HG03135 (cell line): ENCODE measurements at regions not wholly inside any gene's neighbourhood (a gene's known extent, or its start where the extent isn't known, plus 50 kb on each side); places are given as distances from the start of the nearest gene placed in this dataset.

Source experiments
- ATAC-seq: cut with Tn5 transposase; IDR thresholded peaks from one replicate; pipeline ENCODE4 v1.9.1; 2021; ENCODE audit warnings: mild to moderate bottlenecking, moderate library complexity; ENCODE audit not compliant: unreplicated experiment

GRCh38 chr2:156165742-156166141 is 166.8 kb downstream of the NR4A2 start:
- no peak for ATAC-seq

- ATAC-seq, result no peak
Measured at GRCh38 chr2:156164091-156164720, 168.3 kb downstream of the NR4A2 start.

GRCh38 chr2:156158808-156159207 is 173.7 kb downstream of the NR4A2 start:
- no peak for ATAC-seq

GRCh38 chr2:156157670-156158069 is 174.9 kb downstream of the NR4A2 start:
- ATAC-seq, result no peak

GRCh38 chr2:156156580-156156979 is 175.9 kb downstream of the NR4A2 start:
- no peak for ATAC-seq

GRCh38 chr2:156155319-156155718 is 177.2 kb downstream of the NR4A2 start:
- no peak for ATAC-seq

- no peak for ATAC-seq
Measured at GRCh38 chr2:156151351-156151750, 181.2 kb downstream of the NR4A2 start.

GRCh38 chr2:156147594-156148330 is 184.8 kb downstream of the NR4A2 start:
- ATAC-seq, result no peak

GRCh38 chr2:156145976-156146375 is 186.5 kb downstream of the NR4A2 start:
- no peak for ATAC-seq

GRCh38 chr2:156145469-156145868 is 187.1 kb downstream of the NR4A2 start:
- no peak for ATAC-seq

GRCh38 chr2:156136566-156136965 is 196.0 kb downstream of the NR4A2 start:
- no peak for ATAC-seq

GRCh38 chr2:156134887-156135286 is 197.6 kb downstream of the NR4A2 start:
- ATAC-seq, result no peak

GRCh38 chr2:156132941-156133340 is 199.6 kb downstream of the NR4A2 start:
- ATAC-seq, result no peak

- ATAC-seq, result no peak
Measured at GRCh38 chr2:156132130-156132529, 200.4 kb downstream of the NR4A2 start.

GRCh38 chr2:156129227-156129626 is 203.3 kb downstream of the NR4A2 start:
- ATAC-seq, result no peak

GRCh38 chr2:156125018-156125417 is 207.5 kb downstream of the NR4A2 start:
- ATAC-seq, result no peak

- ATAC-seq, result no peak
Measured at GRCh38 chr2:156124458-156124857, 208.1 kb downstream of the NR4A2 start.

GRCh38 chr2:156118753-156119416 is 213.6 kb downstream of the NR4A2 start:
- no peak for ATAC-seq

- ATAC-seq, result no peak
Measured at GRCh38 chr2:156116113-156116512, 216.4 kb downstream of the NR4A2 start.

- no peak for ATAC-seq
Measured at GRCh38 chr2:156115338-156115737, 217.2 kb downstream of the NR4A2 start.

- ATAC-seq, result no peak
Measured at GRCh38 chr2:156112323-156112722, 220.2 kb downstream of the NR4A2 start.

GRCh38 chr2:156110890-156111289 is 221.6 kb downstream of the NR4A2 start:
- ATAC-seq, result peak; percentile 99
